KMS-11 (cell line): ENCODE measurements at regions not wholly inside any gene's neighbourhood (a gene's known extent, or its start where the extent isn't known, plus 50 kb on each side); places are given as distances from the start of the nearest gene placed in this dataset.

ENCODE experiments used
- H2AFZ ChIP-seq: fragments of 200-600 bp; sonication (generic); 2 replicates; pipeline ENCODE4 v1.6.1; 2016; ENCODE audit warnings: antibody characterized with exemption, mixed run types, low read depth
- H3K27ac ChIP-seq: fragments of 200-600 bp; sonication (generic); 2 replicates; pipeline ENCODE4 v1.6.1; 2016; ENCODE audit warnings: mild to moderate bottlenecking, mixed run types
- H3K27me3 ChIP-seq: fragments of 200-600 bp; sonication (generic); 2 replicates; pipeline ENCODE4 v1.6.1; 2017; ENCODE audit warnings: mild to moderate bottlenecking, low read depth, mixed run types, moderate library complexity; ENCODE audit not compliant: insufficient read depth
- H3K36me3 ChIP-seq: fragments of 200-600 bp; sonication (generic); 2 replicates; pipeline ENCODE4 v1.6.1; 2017; ENCODE audit warnings: mild to moderate bottlenecking, mixed run types; ENCODE audit not compliant: insufficient read depth
- H3K4me1 ChIP-seq: fragments of 200-600 bp; sonication (generic); 2 replicates; pipeline ENCODE4 v1.6.1; 2016; ENCODE audit warnings: mild to moderate bottlenecking, low read depth, mixed run types; ENCODE audit not compliant: poor library complexity, severe bottlenecking
- H3K4me2 ChIP-seq: fragments of 200-600 bp; sonication (generic); 2 replicates; pipeline ENCODE4 v1.7.0; 2016; ENCODE audit warnings: mild to moderate bottlenecking, mixed run types
- H3K4me3 ChIP-seq: fragments of 200-600 bp; sonication (generic); IDR thresholded peaks from 2 replicates; pipeline ENCODE4 v1.6.1; 2017; ENCODE audit warnings: low read depth, low read length, mixed read lengths; ENCODE audit not compliant: insufficient read depth
- H3K79me2 ChIP-seq: fragments of 200-600 bp; sonication (generic); 2 replicates; pipeline ENCODE4 v1.6.1; 2016; ENCODE audit warnings: low read depth, mixed run types; ENCODE audit not compliant: insufficient read depth
- H3K9ac ChIP-seq: fragments of 200-600 bp; sonication (generic); 2 replicates; pipeline ENCODE4 v1.6.1; 2016; ENCODE audit warnings: mild to moderate bottlenecking, mixed run types
- H4K20me1 ChIP-seq: fragments of 200-600 bp; sonication (generic); 2 replicates; pipeline ENCODE4 v1.6.1; 2016; ENCODE audit warnings: mild to moderate bottlenecking, mixed run types; ENCODE audit not compliant: insufficient read depth
- TF ChIP-seq, protein P1 (sequence below): fragments of 200-600 bp; sonication (generic); conservative IDR thresholded peaks from 2 replicates; pipeline ENCODE4 v1.6.1; 2017; ENCODE audit warnings: low read depth, mild to moderate bottlenecking, antibody characterized with exemption, low read length, moderate library complexity, mixed read lengths

- H3K79me2 ChIP-seq: no peaks in the 10 kb centered on the region
- H3K9ac ChIP-seq: no peak overlapping the region
- H3K4me3 ChIP-seq: no peak overlapping the region
- no peak overlapping the region for H3K27ac ChIP-seq
- H4K20me1 ChIP-seq: no peaks in the 10 kb centered on the region
- no peak overlapping the region for H3K4me2 ChIP-seq
- H3K27me3 ChIP-seq: no peaks in the 10 kb centered on the region
- TF ChIP-seq, protein P1, sequence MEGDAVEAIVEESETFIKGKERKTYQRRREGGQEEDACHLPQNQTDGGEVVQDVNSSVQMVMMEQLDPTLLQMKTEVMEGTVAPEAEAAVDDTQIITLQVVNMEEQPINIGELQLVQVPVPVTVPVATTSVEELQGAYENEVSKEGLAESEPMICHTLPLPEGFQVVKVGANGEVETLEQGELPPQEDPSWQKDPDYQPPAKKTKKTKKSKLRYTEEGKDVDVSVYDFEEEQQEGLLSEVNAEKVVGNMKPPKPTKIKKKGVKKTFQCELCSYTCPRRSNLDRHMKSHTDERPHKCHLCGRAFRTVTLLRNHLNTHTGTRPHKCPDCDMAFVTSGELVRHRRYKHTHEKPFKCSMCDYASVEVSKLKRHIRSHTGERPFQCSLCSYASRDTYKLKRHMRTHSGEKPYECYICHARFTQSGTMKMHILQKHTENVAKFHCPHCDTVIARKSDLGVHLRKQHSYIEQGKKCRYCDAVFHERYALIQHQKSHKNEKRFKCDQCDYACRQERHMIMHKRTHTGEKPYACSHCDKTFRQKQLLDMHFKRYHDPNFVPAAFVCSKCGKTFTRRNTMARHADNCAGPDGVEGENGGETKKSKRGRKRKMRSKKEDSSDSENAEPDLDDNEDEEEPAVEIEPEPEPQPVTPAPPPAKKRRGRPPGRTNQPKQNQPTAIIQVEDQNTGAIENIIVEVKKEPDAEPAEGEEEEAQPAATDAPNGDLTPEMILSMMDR: no peak
- H2AFZ ChIP-seq: no peak overlapping the region
- H3K36me3 ChIP-seq: no peaks in the 10 kb centered on the region
- H3K4me1 ChIP-seq: no peaks in the 10 kb centered on the region
These were observed 419.0 kb upstream of the TMPO start for GRCh38 chr12:98096436-98096835.

- H3K4me2 ChIP-seq: no peak overlapping the region
- H3K4me3 ChIP-seq: no peak overlapping the region
- H3K27ac ChIP-seq: no peak overlapping the region
- no peaks in the 10 kb centered on the region for H3K36me3 ChIP-seq
- no peaks in the 10 kb centered on the region for H3K27me3 ChIP-seq
- no peaks in the 10 kb centered on the region for H4K20me1 ChIP-seq
- TF ChIP-seq, protein P1: no peak
- no peak overlapping the region for H3K9ac ChIP-seq
- H3K79me2 ChIP-seq: no peaks in the 10 kb centered on the region
- no peaks in the 10 kb centered on the region for H3K4me1 ChIP-seq
- no peak overlapping the region for H2AFZ ChIP-seq
These were observed 409.2 kb upstream of the TMPO start for GRCh38 chr12:98106031-98106683.

- TF ChIP-seq, protein P1: no peak
- no peaks in the 10 kb centered on the region for H3K27me3 ChIP-seq
These were observed 406.1 kb upstream of the TMPO start for GRCh38 chr12:98109266-98109665.

GRCh38 chr12:98110536-98110935 lies 404.9 kb upstream of the TMPO start:
- Histone ChIP-seq H3K27me3 (no peaks in the 10 kb centered on the region), H3K4me1 (no peaks in the 10 kb centered on the region), H2AFZ (no peak overlapping the region), H3K79me2 (no peaks in the 10 kb centered on the region), H3K4me2 (no peak overlapping the region), H4K20me1 (no peaks in the 10 kb centered on the region), H3K36me3 (no peaks in the 10 kb centered on the region), H3K4me3 (no peak overlapping the region), H3K9ac (no peak overlapping the region), H3K27ac (no peak overlapping the region)
- TF ChIP-seq, protein P1: no peak

More at GRCh38 chr12:98109266-98109665, 406.1 kb upstream of the TMPO start:
- H3K79me2 ChIP-seq: no peaks in the 10 kb centered on the region
- no peaks in the 10 kb centered on the region for H4K20me1 ChIP-seq
- no peak overlapping the region for H3K27ac ChIP-seq
- no peak overlapping the region for H3K4me3 ChIP-seq
- H3K4me1 ChIP-seq: no peaks in the 10 kb centered on the region
- no peaks in the 10 kb centered on the region for H3K36me3 ChIP-seq
- H3K4me2 ChIP-seq: no peak overlapping the region
- H3K9ac ChIP-seq: no peak overlapping the region
- no peak overlapping the region for H2AFZ ChIP-seq
